HG03575 (cell line): ENCODE measurements at regions not wholly inside any gene's neighbourhood (a gene's known extent, or its start where the extent isn't known, plus 50 kb on each side); places are given as distances from the start of the nearest gene placed in this dataset.
"Not testable (repeated sequence)": the region's sequence is repeated elsewhere in the genome, so short reads cannot be mapped to it uniquely, and the experiment has no call there.

Source experiments
- ATAC-seq: cut with Tn5 transposase; IDR thresholded peaks from one replicate; pipeline ENCODE4 v1.9.1; 2021; ENCODE audit not compliant: unreplicated experiment, insufficient number of reproducible peaks, low FRiP score; ENCODE audit errors: extremely low read depth

DNA sequence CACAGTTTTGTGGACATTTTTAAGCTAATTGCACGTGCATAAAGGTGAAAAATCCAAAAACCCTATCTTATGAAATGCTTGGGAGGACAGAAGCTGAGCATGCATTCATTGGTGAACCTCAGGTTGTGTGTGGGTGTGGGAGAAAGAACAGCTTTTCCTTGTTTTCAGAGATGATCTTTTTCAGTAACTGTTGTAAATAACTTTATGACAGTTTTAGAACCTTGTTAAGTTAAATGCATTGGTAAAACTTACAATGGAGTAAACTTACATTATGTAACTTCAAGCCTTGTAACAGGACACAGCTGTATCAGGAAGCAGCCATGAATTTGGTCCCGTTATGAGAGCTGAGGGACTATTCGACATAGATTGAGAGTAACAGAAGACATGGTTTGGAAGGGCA, 587.4 kb downstream of the GALC start:
- ATAC-seq = no peak

DNA sequence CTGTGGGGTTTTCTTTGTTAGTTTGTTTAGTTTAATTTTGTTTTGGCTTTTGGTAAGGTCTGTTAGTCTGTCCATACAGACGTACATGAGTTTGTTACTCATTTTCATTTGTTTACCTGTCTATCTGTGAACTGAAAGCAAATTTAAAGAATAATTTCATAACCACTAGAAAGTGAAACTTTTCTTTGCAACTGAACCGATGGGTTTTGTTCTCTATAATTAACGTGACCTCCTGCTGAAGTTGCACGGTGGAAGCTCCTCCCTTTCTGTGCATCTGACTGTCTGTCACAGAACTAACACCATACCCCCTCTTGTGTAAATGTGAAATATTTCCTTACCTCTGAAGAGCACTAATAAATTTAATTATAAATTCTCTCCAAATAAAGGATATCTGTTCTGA, 595.5 kb downstream of the GALC start:
- no peak for ATAC-seq

DNA sequence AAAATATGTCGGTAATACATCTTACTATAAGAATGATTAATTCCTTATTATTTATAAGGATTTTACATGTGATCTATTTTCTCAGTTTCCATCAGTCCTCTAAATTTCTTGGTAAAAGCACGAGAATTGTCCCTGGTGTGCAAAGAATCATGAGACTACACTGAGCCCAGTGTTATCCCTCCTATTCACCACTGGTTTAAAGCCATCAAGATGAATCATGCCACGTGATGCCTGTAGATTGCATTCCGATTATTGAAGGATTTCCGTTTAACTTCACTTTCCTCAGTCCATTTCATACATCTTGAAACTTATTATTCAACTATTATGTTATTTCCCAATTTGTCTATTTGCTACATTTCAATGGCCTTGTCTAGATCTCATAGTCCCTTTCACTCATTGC, 601.9 kb downstream of the GALC start:
- no peak for ATAC-seq

DNA sequence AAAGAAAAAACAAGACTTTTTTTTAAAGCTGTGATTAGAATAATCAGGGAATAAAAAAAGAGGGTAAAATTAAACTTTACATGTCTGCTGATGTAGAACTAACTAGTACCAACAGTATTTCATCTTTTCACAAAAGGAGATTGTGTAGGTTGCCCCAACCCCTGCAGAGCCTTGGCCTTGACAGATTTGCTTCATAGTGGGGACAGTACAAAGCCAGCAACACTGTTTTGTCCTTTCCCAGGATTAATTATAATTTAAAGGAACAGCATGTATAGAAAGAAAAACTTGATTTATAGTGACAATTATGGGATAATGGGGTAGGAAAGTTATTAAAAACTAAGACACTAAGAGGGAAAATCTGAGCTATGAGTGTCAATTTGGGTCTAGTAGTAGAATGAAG, 604.0 kb downstream of the GALC start:
- no peak for ATAC-seq

DNA sequence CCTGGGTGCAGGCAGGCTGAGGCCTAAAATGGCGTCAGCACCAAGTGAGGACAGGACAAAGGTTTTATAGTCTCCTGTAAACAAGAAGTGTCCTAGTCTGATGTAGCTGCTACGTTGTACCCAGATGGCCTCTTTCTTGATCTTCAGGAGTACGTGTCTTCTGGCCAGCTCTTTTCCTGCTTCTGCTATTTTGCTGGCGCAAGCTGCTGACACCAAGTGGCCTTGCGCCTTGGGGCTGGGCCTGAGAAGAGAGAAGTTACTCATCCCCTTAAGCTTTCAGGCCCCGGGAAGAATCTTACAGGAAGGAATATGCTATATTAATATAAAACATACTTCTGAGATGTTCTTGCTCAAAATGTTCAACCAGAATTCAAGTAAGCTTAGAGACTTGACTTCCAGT, 605.2 kb downstream of the GALC start:
- no peak for ATAC-seq

DNA sequence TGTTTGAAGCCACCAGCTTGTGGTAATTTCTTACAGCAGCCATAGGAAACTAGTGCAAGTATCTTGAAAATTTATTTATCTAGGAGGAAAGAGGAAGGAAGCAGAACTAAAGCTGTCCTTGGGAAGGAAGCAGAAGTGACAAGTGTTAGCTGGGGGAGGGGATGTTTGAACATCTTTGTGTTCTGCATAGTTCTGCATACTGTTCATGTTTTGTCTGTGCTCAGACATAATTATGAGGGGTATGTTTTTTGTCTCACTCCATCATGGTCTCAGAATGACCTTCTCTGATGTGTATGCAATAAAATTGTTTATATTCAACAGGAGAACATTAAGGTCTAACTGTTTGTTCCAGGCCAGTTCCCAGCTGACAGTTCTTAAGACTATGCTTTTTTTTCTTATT, 606.5 kb downstream of the GALC start:
- no peak for ATAC-seq

DNA sequence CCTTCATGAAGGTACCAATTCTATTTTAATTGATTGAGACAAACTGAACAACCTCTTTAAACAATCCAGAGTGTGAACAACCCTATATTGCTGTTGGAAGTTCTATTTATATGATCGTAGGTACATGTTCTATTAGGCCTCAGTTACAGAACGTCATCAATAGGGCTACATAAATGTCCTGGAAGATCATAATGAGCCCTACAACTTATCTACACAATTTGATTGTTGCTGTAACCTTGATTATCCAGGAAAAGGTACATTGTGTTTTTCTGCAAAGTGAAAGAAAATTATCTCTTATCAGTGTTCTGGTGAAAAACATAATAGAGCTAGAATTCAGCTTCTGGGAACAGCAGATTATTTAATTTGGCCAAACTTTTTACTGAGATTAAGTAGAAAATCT, 612.9 kb downstream of the GALC start:
- no peak for ATAC-seq

DNA sequence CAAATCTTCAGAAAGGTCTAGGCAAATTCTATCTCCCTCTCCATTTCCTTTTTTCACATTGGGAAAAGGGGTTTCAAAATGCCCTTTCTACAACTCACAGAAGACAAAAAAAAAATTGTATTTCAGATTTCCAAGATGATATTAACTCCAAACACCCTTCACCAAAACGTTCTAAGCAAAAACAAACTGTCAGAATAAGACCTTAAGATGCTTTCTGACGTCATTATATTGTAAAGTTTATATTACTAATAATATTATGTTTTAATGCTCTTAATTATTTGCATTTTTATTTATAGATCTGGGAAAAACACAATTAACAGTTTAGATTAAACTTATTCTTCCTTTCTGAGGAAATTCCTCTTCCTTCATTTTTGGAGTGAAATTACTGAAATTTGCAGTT, 624.2 kb downstream of the GALC start:
- no peak for ATAC-seq

DNA sequence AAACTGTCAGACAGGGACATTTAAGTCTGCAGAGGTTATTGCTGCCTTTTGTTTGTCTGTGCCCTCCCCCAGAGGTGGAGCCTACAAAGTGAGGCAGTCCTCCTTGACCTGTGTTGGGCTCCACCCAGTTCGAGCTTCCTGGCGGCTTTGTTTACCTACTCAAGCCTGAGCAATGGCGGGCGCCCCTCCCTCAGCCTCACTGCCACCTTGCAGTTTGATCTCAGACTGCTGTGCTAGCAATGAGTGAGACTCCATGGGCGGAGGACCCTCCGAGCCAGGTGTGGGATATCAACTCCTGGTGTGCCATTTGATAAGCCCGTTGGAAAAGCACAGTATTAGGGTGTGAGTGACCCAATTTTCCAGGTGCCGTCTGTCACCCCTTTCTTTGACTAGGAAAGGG, 632.7 kb downstream of the GALC start:
- ATAC-seq = not testable (repeated sequence)

DNA sequence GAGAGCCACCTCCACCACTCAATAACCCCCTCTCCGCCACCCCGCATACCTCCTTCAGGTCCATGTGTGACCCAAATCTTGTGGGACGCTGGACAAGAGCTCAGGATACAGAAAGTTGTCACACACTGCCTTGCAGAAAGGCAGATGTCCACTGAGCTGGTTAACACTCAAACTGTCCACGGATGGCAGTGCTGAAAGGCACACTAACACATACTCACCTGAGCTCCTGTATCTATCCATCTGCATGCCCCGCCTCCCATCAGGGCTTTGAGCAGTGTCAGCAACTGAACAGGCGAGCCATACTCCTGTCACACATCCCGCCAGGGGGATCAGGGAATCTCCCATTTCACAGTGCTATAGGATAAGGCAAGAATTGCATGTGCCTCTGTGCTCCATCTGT, 642.0 kb downstream of the GALC start:
- ATAC-seq = no peak

DNA sequence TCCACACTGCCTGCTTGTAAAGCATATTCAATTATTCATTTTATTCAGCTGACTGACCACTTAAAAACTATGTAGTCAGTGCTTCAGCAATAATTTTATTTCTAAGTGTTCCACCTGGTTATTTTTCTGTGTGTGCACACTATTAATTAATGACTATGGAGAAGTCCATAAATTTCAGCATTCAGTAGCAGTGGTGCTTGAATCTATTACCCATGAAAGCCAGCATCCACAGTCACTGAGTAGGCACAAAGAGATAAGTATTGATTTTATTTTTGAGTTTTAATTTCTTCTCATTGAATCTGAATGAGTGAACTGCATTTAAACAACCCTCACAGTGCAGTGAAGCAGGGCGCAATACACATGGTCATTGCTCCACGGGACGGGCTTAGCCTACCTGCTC, 643.1 kb downstream of the GALC start:
- no peak for ATAC-seq

DNA sequence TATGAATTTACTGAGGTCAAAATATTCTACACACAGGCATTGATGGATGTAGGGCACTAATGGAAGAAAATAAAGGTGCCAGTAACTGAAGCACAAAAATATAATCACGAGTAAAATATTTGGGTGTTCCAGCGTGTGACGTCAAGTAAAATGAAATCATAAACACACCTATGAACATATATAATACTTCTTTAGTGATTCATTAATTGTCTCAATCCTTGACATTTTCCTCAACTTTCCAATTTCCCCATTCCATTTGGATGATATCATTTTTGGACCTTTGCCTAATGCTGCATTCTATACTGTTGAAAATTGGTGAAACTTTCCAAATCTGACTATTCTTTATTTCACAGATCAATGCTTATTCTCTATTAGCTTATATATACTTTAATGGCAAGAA, 649.3 kb downstream of the GALC start:
- no peak for ATAC-seq

DNA sequence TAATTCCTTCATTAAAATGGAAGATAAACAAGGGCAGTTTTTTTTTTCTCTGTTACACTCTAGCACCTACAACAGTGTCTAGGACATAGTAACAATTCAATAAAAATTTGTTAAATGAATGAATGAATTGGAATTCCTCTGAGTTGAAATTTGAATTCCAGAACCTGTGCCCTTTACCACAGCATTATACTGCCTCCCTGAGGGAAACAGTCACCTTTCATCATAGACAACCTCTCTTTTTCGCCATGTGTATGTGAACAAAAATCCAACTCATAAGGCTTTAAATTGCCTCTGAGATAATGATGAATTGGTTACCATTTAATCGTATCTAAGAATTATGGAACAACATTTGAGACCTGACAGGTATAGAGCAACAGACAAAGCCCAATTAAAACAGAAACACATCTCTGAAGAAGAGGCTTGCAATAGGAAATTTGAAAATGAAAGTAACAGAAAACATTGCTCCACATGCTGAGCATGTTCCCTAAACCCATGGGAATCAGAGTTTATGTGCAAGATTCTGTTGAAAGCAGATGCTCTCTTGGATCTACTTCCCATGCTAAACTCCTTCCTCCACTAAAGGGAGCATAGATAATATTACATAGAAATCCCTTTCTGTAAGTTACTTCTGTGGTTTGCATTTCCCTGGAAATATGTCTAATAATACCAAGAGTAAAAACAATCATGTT, 657.8 kb downstream of the GALC start:
- ATAC-seq = no peak

DNA sequence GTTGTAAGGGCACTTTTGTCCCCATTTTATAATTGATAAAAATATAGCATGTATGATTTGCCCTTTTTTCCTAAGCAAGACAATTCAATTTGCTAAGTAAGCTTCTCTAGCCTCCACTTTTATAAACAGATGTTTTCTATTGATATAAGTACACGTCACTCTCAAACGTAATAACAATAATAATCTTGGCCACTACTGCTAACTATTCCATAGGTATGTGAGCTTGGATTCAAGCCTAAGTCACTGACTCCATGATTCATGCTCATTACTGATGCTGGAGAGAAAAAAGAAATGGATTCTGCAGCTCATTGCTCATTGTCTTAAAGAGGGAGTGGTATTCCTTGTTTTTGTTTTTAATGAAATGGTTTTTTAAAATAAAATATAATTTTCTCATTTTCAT, 661.0 kb downstream of the GALC start:
- no peak for ATAC-seq

DNA sequence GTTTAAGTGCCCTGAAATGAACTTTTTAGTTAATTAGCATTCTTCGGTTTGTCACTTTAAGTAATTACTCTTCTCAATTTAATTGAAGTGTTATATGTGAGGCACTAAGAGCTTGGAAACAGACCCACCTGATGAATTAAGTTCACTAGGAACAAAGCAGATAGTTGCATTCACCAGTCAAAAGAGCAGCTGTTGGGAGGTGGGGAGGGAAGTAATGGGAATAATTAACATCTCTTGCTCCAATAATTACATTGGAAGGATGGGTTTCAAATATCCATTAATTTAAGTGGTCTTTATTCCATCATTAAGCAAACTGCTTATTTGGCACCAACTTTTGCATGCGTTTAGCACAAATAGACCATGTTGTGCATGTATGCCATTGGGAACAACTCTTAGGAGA, 667.2 kb downstream of the GALC start:
- no peak for ATAC-seq

DNA sequence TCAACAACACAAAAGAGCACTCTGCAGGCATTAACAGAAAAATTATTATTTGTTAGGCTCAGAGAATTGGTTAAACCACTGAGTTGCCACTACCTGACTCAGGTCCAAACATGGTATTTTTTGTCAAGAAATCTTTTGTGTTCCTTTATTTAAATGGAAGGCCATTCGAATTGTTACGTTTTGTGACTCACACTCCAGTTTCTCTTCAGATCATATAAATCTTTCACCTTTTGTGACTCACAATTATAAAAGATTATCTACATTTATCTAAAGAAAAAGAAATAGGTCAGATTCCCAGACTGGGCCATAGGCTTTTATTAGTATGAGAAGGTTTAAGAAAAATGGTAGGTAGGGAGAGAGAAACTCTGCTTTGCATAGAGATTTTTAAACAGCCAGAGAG, 669.8 kb downstream of the GALC start:
- no peak for ATAC-seq

DNA sequence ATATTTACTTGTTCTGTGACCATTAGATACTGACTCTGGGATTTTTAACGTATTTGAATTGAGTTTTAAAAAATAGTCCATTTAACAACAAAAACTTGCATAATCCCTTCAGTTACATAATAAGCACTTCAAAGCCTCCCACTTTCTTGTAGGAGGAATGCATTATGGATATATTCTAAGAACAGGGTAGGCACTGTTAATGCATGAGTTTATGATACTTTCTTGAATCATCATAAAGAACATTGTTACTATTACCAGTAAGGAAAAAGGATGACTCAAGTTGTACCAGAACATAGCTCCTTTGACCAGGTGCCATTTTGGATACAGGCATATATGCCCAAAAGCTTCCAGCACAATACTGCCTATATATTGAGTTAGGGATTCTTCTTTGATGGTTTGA, 671.4 kb downstream of the GALC start:
- no peak for ATAC-seq

DNA sequence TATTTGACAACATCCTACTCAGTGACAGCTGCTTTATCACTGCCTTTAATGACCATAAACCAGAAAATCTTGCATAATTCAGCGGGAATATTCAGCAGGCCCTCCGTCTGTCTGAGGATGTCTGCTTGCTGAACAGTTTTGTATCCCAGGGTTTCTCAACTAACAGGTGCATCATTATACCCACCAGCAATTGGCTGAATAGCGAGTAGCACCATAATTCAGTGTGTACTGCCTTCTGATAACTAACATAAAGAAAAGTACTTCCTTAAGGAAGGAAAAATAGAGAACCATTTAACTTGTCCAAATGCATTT, 680.1 kb downstream of the GALC start:
- no peak for ATAC-seq

DNA sequence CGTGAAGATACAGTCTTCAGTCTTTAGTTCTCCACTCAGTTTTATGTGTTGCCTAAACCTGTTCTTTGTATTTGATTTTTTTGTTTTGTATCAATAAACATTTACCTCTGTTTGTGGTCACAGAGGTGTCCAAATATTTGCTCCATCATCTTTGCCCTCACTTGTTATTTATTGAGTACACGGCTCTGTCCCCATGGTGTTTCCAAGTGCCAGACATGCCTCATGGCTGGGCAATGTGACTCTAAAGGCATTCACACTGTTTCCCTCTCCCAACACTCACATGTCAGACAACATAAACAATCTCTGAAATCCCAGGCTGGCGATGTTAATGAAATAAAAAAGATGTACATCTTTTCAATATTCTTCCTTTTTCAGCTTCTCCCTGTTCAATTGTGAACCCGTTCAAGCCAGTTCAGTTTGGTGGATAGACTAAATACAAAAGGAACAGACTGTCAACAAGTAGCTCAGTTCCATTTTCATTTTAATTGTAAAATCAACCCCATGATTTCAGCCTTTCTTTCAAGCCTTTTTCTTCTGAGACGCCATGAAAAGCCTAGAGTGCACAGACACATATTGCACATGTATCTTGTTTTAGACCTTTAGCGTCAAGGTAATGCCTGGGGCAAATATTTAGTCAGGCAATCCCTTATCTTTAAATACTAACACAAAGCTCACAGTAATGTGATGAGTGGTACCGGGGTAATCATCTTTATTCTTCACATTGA, 680.7 kb downstream of the GALC start:
- ATAC-seq = no peak

DNA sequence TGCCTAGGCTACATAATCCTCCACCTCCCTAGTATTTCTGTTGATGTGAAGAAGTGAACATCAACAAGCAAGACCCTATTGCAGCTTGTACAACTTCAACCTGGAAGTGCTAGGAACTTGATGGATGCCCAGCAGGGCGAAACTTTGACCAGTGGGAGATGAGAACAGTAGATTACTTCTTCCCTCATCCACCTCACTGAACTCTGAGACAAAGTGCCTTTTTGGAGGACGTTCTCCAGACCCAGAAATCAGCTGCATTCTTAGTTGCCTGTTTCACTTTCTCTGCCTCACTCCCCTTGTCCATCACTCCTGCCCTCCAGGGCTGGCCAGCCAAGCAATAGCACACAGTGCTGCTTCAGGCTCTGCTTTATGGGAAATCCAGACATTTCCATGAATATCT, 683.4 kb downstream of the GALC start:
- no peak for ATAC-seq
